ENCODE measurements at regions not wholly inside any gene's neighbourhood (a gene's known extent, or its start where the extent isn't known, plus 50 kb on each side); places are given as distances from the start of the nearest gene placed in this dataset.
"Not testable (repeated sequence)": the region's sequence is repeated elsewhere in the genome, so short reads cannot be mapped to it uniquely, and the experiment has no call there.

DNA sequence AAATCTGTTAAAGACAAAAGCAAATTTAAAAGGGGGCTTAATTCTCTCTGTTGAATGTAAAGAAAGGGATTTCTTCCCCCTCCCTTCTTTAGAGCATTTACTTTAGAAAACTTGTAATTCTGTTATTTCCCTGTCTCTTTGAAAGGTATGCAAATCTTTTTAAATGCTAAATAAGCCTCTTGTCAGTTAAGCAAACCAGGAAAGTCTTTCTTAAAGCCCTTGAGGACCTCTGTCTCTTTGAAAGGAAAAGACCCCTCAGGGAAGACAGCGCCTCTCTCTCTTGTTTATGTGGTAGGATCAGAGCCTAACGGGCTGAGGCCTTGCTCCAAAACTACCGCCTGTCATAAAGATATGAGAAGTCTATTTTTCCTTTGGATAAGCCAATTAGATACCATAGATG is 139.9 kb upstream of the CDH7 start:
- DNase-seq (ENCODE audit: low spot score in 2 of 2), result no peak
- intact Hi-C loops (cut with DNase I), result no loop called here

DNA sequence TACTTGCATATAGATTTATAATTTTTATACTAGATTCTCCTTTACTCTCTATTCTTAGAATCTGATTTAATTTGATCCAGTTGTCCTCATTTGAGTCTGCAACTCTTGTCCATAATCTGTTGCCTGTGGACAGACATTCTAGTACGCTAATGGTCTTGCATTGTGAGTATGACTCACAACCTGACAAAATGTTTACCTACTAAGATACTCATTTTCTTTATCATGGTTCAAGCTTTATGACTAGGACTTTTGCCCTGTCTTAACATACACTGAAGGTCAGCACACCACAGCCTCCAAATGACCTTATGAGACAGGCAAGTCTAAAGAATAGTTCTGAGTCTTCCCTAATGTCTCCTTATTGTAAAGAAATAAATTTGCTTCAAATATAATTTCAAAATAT is 142.3 kb upstream of the CDH7 start:
- Histone ChIP-seq H3K27ac (no peak overlapping the region), H3K4me1 (no peaks in the 10 kb centered on the region), H3K36me3 (no peaks in the 10 kb centered on the region), H3K27me3 (no peaks in the 10 kb centered on the region), H3K9me3 (no peaks in the 10 kb centered on the region), H3K4me3 (no peak overlapping the region)
- no peak for DNase-seq (ENCODE audit: low spot score in 2 of 2)
- TF ChIP-seq, protein P1, sequence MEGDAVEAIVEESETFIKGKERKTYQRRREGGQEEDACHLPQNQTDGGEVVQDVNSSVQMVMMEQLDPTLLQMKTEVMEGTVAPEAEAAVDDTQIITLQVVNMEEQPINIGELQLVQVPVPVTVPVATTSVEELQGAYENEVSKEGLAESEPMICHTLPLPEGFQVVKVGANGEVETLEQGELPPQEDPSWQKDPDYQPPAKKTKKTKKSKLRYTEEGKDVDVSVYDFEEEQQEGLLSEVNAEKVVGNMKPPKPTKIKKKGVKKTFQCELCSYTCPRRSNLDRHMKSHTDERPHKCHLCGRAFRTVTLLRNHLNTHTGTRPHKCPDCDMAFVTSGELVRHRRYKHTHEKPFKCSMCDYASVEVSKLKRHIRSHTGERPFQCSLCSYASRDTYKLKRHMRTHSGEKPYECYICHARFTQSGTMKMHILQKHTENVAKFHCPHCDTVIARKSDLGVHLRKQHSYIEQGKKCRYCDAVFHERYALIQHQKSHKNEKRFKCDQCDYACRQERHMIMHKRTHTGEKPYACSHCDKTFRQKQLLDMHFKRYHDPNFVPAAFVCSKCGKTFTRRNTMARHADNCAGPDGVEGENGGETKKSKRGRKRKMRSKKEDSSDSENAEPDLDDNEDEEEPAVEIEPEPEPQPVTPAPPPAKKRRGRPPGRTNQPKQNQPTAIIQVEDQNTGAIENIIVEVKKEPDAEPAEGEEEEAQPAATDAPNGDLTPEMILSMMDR (IDR thresholded peaks at IDR 0.05), result no peak
- intact Hi-C loops (cut with DNase I), result no loop called here

More for the DNA sequence above, 139.9 kb upstream of the CDH7 start:
- no peaks in the 10 kb centered on the region for H3K36me3 ChIP-seq
- no peaks in the 10 kb centered on the region for H3K4me1 ChIP-seq
- no peak overlapping the region for H3K4me3 ChIP-seq
- H3K27me3 ChIP-seq, result no peaks in the 10 kb centered on the region
- TF ChIP-seq, protein P1 (IDR thresholded peaks at IDR 0.05), result no peak
- H3K27ac ChIP-seq, result no peak overlapping the region
- no peaks in the 10 kb centered on the region for H3K9me3 ChIP-seq

DNA sequence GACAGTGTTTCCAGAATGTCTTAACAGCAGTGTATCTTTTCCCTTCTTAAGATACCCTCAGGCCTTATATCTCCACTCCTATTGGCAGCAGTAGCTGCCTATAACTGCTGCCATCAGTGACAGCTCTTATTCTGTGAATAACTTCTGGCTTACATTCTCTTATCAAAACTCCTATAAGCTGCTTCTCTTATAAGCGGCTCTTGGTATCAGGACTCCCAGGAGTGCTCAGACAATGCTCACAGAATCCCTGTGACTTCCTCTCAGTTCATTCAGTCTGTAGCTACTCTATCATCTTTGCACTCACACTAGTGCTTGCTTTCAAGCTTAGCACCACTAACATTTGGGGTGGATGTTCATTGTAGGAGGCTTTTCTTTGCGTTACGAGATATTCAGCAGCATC is 143.7 kb upstream of the CDH7 start:
- Histone ChIP-seq H3K27ac (no peak overlapping the region), H3K27me3 (no peaks in the 10 kb centered on the region), H3K9me3 (no peaks in the 10 kb centered on the region), H3K4me1 (no peaks in the 10 kb centered on the region), H3K4me3 (no peak overlapping the region), H3K36me3 (no peaks in the 10 kb centered on the region)
- DNase-seq (ENCODE audit: low spot score in 2 of 2), result no peak
- intact Hi-C loops (cut with DNase I), result no loop called here
- TF ChIP-seq, protein P1 (IDR thresholded peaks at IDR 0.05), result no peak

DNA sequence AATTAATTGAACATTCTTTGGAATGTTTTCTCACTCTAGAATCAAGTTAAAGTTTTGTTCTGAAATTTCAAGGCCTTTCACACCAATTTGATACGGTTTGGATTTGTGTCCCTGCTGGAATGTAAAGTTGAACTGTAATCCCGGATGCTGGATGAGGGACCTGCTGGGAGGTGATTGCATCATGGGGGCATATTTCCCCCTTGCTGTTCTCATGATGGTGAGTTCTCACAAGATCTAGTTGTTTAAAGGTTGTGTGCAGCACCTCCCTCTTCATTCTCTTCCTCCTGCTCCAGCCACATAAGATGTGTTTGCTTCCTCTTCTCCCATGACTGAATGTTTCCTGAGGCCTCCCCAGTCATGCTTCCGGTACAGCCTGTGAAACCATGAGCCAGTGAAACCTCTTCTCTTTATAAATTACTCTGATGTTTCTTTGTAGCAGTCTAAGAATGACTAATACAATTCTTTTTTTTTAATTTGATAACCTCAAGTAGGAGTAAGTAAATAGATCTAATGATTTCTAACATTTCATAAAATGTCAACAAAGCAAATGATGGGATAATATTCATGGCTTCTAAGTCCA is 144.2 kb upstream of the CDH7 start:
- intact Hi-C loops (cut with DNase I), result no loop called here
- Histone ChIP-seq H3K9me3 (no peaks in the 10 kb centered on the region), H3K4me1 (no peaks in the 10 kb centered on the region), H3K27me3 (no peaks in the 10 kb centered on the region), H3K27ac (no peak overlapping the region), H3K36me3 (no peaks in the 10 kb centered on the region), H3K4me3 (no peak overlapping the region)
- TF ChIP-seq, protein P1 (IDR thresholded peaks at IDR 0.05), result no peak
- no peak for DNase-seq (ENCODE audit: low spot score in 2 of 2)

DNA sequence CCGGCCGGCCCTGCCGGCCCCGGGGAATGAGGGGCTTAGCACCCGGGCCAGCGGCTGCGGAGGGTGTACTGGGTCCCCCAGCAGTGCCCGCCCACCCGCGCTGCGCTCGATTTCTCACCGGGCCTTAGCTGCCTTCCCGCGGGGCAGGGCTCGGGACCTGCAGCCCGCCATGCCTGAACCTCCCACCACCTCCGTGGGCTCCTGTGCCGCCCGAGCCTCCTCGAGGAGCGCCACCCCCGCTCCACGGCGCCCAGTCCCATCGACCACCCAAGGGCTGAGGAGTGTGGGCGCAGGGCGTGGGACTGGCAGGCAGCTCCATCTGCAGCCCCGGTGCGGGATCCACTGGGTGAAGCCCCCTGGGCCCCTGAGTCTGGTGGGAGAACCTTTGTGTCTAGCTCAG is 145.5 kb upstream of the CDH7 start:
- H3K27me3 ChIP-seq; H3K9me3 ChIP-seq; H3K4me1 ChIP-seq; DNase-seq (ENCODE audit: low spot score in 2 of 2); H3K27ac ChIP-seq; intact Hi-C loops (cut with DNase I); H3K36me3 ChIP-seq; H3K4me3 ChIP-seq: not testable (repeated sequence)

DNA sequence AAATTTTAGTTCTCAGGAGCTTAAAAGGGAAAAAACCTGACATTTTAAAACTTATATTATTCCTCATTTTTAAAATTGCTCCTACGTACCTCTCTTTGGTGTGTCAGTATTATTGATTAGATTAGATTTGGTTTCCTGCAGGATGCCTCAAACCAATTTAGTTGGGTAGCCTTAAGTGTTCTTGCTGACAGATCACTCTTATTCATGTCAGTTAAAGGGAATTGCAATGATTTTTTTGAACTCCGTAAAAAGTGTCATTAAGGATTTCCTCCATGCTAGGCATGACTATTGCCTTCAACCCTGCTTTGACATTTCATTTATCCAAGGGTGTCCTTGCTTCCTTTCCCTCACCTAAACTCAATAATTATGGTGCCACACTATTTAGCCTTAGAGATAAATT is 149.0 kb upstream of the CDH7 start:
- no peak for DNase-seq (ENCODE audit: low spot score in 2 of 2)
- Histone ChIP-seq H3K27me3 (no peaks in the 10 kb centered on the region), H3K4me3 (no peak overlapping the region), H3K9me3 (no peaks in the 10 kb centered on the region), H3K4me1 (no peaks in the 10 kb centered on the region), H3K36me3 (no peaks in the 10 kb centered on the region), H3K27ac (no peak overlapping the region)
- intact Hi-C loops (cut with DNase I), result no loop called here
- TF ChIP-seq, protein P1 (IDR thresholded peaks at IDR 0.05), result no peak
